SK-N-SH treated with all-trans-retinoic acid at 6 μM for 48 hours (cell line): ENCODE measurements at regions not wholly inside any gene's neighbourhood (a gene's known extent, or its start where the extent isn't known, plus 50 kb on each side); places are given as distances from the start of the nearest gene placed in this dataset.

Experiments used
- CSRNP3 ChIP-seq: fragments of 250-450 bp; sonication (Bioruptor Pico); IDR thresholded peaks from 2 replicates; pipeline ENCODE4 v1.5.1; 2021; ENCODE audit warnings: mild to moderate bottlenecking, moderate library complexity
- GLIS3 ChIP-seq: fragments of 250-450 bp; sonication (Bioruptor Pico); IDR thresholded peaks from 2 replicates; pipeline ENCODE4 v1.5.0; 2020; ENCODE audit warnings: mild to moderate bottlenecking, moderate library complexity

- TF ChIP-seq CSRNP3: no peak
- no peak for TF ChIP-seq GLIS3
Observed at GRCh38 chr9:19840953-19841352, 52.1 kb upstream of the SLC24A2 start (continued).
